Breast epithelium (tissue), 4 donors: ENCODE measurements at regions not wholly inside any gene's neighbourhood (a gene's known extent, or its start where the extent isn't known, plus 50 kb on each side); places are given as distances from the start of the nearest gene placed in this dataset.

Source experiments
- DNase-seq, 2 donors: peaks; one replicate each; pipeline ENCODE4 v3.0.0-alpha.2; 2019; ENCODE audit warnings: low spot score in 2 of 2
- H3K27ac ChIP-seq, 2 donors: fragments of 200-600 bp; sonication (generic) in 1 of 2; one replicate each; pipeline ENCODE4 v1.5.1; 2016 to 2019; ENCODE audit warnings: mild to moderate bottlenecking in 1 of 2
- H3K27me3 ChIP-seq, 2 donors: fragments of 200-600 bp; sonication (generic) in 1 of 2; one replicate each; pipeline versions ENCODE4 v1.5.1 to v1.6.0; 2017 to 2019; ENCODE audit warnings: control low read depth in 1 of 2, mild to moderate bottlenecking in 1 of 2
- H3K36me3 ChIP-seq: fragments of 200-600 bp; one replicate; pipeline ENCODE4 v1.5.1; 2019
- H3K4me1 ChIP-seq, 2 donors: fragments of 200-600 bp; sonication (generic); one replicate each; pipeline ENCODE4 v1.5.1; 2016 to 2019; ENCODE audit warnings: control low read depth in 1 of 2
- H3K4me3 ChIP-seq, 3 donors: fragments of 200-600 bp; sonication (generic); 1 replicate in 2 of 3; 2 replicates in 1 of 3; pipeline ENCODE4 v1.5.1; 2016 to 2019; ENCODE audit warnings: mild to moderate bottlenecking in 3 of 3, moderate library complexity in 2 of 3
- H3K9me3 ChIP-seq, 2 donors: fragments of 200-600 bp; sonication (generic) in 1 of 2; one replicate each; pipeline ENCODE4 v1.5.1; 2016 to 2019; ENCODE audit warnings: control low read depth in 1 of 2
- POLR2A ChIP-seq: fragments of 450-650 bp; IDR thresholded peaks from one replicate; pipeline ENCODE4 v1.6.1; 2016; ENCODE audit warnings: antibody characterized with exemption, mild to moderate bottlenecking, moderate library complexity
- POLR2AphosphoS5 ChIP-seq, 3 donors: sonication (generic); formaldehyde crosslinking; IDR thresholded peaks; one replicate each; pipeline ENCODE4 v1.6.1; 2017; ENCODE audit warnings: antibody characterized with exemption in 3 of 3
- intact Hi-C: fragments of 100-400 bp; cut with DNase I; formaldehyde crosslinking; loops from one replicate; pipeline ENCODE4 v1.15.1; 2023; ENCODE audit warnings: low total_unique reads
- TF ChIP-seq, protein P1 (sequence below), 3 donors: fragments of 450-650 bp; IDR thresholded peaks; one replicate each; pipeline ENCODE4 v1.5.1; 2016 to 2017; ENCODE audit warnings: antibody characterized with exemption in 3 of 3, mild to moderate bottlenecking in 3 of 3, moderate library complexity in 3 of 3

- TF ChIP-seq, protein P1, sequence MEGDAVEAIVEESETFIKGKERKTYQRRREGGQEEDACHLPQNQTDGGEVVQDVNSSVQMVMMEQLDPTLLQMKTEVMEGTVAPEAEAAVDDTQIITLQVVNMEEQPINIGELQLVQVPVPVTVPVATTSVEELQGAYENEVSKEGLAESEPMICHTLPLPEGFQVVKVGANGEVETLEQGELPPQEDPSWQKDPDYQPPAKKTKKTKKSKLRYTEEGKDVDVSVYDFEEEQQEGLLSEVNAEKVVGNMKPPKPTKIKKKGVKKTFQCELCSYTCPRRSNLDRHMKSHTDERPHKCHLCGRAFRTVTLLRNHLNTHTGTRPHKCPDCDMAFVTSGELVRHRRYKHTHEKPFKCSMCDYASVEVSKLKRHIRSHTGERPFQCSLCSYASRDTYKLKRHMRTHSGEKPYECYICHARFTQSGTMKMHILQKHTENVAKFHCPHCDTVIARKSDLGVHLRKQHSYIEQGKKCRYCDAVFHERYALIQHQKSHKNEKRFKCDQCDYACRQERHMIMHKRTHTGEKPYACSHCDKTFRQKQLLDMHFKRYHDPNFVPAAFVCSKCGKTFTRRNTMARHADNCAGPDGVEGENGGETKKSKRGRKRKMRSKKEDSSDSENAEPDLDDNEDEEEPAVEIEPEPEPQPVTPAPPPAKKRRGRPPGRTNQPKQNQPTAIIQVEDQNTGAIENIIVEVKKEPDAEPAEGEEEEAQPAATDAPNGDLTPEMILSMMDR (IDR thresholded peaks at IDR 0.05) = no peak
- TF ChIP-seq POLR2A (no peak), POLR2AphosphoS5 (IDR thresholded peaks at IDR 0.05) (no peak)
- H3K4me1 ChIP-seq = no peaks in the 10 kb centered on the region
- no peaks in the 10 kb centered on the region for H3K36me3 ChIP-seq
- no peak for DNase-seq
- H3K27ac ChIP-seq = no peak overlapping the region
- H3K9me3 ChIP-seq = no peaks in the 10 kb centered on the region
- H3K27me3 ChIP-seq = no peaks in the 10 kb centered on the region
- intact Hi-C loops = no loop called here
- H3K4me3 ChIP-seq = no peak overlapping the region
Measured at GRCh38 chr12:77697126-77697525, 133.6 kb upstream of the NAV3 start.

DNA sequence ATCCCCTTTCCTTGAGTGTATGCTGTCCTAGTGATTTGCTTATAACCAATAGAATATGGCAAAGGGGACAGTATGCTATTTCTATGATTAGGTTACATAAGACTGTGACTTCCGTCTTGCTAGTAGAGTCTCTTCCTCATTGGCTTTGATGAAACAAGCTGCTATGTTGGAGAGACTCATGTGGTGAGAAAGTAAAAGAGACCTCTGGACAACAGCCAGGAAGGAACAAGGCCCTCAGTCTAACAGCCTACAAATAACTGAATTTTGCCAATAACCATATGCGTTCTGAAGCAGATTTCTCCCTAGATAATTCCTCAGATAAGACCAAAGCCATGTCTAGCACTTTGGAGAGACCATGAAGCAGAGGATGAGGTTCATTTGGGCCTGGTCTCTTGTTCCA lies 134.5 kb upstream of the NAV3 start:
- Histone ChIP-seq H3K27ac (no peak overlapping the region), H3K36me3 (no peaks in the 10 kb centered on the region), H3K4me3 (no peak overlapping the region), H3K4me1 (no peaks in the 10 kb centered on the region), H3K9me3 (no peaks in the 10 kb centered on the region), H3K27me3 (no peaks in the 10 kb centered on the region)
- TF ChIP-seq POLR2AphosphoS5 (IDR thresholded peaks at IDR 0.05) = no peak
- TF ChIP-seq, protein P1 (IDR thresholded peaks at IDR 0.05) = no peak
- no peak for DNase-seq
- intact Hi-C loops = no loop called here

GRCh38 chr12:77689510-77690086 lies 141.1 kb upstream of the NAV3 start:
- intact Hi-C loops = no loop called here
- no peak overlapping the region for H3K27ac ChIP-seq
- no peak for DNase-seq
- H3K27me3 ChIP-seq = no peaks in the 10 kb centered on the region
- no peak for TF ChIP-seq POLR2A
- TF ChIP-seq, protein P1 (IDR thresholded peaks at IDR 0.05) = no peak
- no peak for TF ChIP-seq POLR2AphosphoS5 (IDR thresholded peaks at IDR 0.05)
- H3K36me3 ChIP-seq = no peaks in the 10 kb centered on the region
- no peaks in the 10 kb centered on the region for H3K4me1 ChIP-seq
- H3K9me3 ChIP-seq = no peaks in the 10 kb centered on the region
- no peak overlapping the region for H3K4me3 ChIP-seq

DNA sequence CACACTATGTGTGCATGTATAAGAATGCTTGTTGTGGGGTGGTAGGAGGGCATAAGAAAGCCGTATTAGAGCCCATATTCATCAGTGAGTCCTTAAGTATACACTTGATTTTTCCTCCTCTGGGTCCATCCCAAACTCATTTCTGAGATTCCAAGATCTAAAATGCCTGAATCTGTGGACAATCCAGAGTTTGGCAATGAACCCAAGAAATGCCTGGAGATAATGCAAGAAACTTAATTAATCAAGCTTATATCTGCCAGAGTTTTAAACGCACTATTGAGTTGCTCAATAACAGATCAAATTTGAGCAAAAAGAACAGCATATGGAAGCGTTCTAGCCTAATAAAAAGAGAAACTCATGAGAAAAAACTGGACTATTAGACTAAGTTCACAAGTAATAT lies 143.4 kb upstream of the NAV3 start:
- Histone ChIP-seq H3K27ac (no peak overlapping the region), H3K27me3 (no peaks in the 10 kb centered on the region), H3K4me1 (no peaks in the 10 kb centered on the region), H3K4me3 (no peak overlapping the region), H3K36me3 (no peaks in the 10 kb centered on the region), H3K9me3 (no peaks in the 10 kb centered on the region)
- no peak for DNase-seq
- TF ChIP-seq POLR2AphosphoS5 (IDR thresholded peaks at IDR 0.05) (no peak), POLR2A (no peak)
- TF ChIP-seq, protein P1 (IDR thresholded peaks at IDR 0.05) = no peak
- intact Hi-C loops = no loop called here

- Histone ChIP-seq H3K27ac (no peak overlapping the region), H3K27me3 (no peaks in the 10 kb centered on the region), H3K36me3 (no peaks in the 10 kb centered on the region), H3K4me1 (no peaks in the 10 kb centered on the region), H3K9me3 (no peaks in the 10 kb centered on the region), H3K4me3 (no peak overlapping the region)
- intact Hi-C loops = no loop called here
- no peak for DNase-seq
- TF ChIP-seq POLR2AphosphoS5 (IDR thresholded peaks at IDR 0.05) = no peak
- TF ChIP-seq, protein P1 (IDR thresholded peaks at IDR 0.05) = no peak
Measured at GRCh38 chr12:77686760-77687159, 143.9 kb upstream of the NAV3 start.
